ENCODE measurements at regions not wholly inside any gene's neighbourhood (a gene's known extent, or its start where the extent isn't known, plus 50 kb on each side); places are given as distances from the start of the nearest gene placed in this dataset.

DNA sequence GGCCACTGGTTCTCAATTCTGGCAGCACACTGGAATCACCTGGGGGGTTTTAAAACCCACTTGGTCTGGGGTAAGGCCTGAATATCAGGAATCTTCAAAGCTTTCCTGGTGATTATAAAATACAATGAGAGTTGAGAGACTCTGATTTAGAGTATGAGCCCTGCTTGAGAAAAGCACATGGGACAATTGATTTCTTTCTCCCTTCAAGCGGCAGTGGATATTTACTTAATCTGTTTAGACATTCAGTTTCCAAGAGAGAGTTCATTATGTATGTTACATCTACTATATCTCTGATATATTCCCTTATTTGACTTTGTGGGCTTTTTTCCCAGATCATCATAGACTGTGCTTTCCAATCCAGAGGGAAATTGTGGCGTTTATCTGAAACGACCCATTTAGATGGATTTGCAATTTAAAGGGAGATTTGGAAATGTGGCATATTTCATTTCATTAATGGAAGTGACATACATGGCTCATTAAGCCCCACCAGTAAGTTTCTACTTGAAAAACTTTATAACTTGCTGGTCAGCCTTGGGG lies 171.2 kb upstream of the PFN2 start:
- no peak overlapping the region for H3K4me3 ChIP-seq (ENCODE audit: low read length)
- no peak for TF ChIP-seq CTCF (conservative IDR thresholded peaks at IDR 0.05; ENCODE audit: low read length)
- no peak for DNase-seq (ENCODE audit: low read depth)

- H3K4me3 ChIP-seq (ENCODE audit: low read length): no peak overlapping the region
- no peak for DNase-seq (ENCODE audit: low read depth)
- TF ChIP-seq CTCF (conservative IDR thresholded peaks at IDR 0.05; ENCODE audit: low read length): no peak
Measured at GRCh38 chr3:150140614-150141321, 170.1 kb upstream of the PFN2 start.

DNA sequence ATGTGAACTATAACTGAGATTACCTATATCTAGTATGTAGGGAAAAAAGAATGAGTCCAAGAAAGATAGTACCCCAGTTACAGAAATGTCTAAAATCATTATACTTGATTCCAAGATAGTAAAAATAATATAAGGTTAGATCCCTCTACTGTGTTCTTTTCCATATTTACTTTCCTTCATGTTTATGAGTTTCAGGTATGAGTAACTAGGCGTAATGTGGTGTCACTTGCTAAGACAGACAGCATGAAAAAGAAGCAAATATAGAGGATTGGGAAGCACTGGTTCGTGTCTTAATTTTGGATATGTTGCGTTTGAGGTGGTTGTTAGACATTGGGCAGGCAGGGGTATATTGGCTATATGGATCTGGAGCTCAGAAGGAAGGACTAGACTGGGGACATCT lies 168.1 kb upstream of the PFN2 start:
- no peak overlapping the region for H3K4me3 ChIP-seq (ENCODE audit: low read length)
- no peak for TF ChIP-seq CTCF (conservative IDR thresholded peaks at IDR 0.05; ENCODE audit: low read length)

DNA sequence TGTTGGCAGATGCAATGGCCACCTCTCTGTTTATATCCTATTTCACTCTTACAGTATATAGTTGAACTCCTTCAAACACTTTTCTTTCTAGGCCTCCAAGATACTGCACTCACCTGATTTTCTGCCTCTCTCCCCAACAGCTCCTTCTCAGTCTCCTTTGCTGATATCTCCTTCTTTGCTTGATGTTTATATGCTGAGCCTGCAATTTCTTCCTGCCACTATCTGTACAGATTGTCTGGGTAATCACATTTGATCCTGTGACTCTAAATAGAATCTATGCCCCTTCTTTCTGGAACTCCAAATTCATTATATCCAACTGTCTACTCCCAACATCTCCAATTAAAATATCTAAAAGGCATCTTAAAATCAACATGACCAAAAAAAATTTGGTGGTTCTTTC lies 165.5 kb upstream of the PFN2 start:
- no peak for DNase-seq (ENCODE audit: low read depth)
- H3K4me3 ChIP-seq (ENCODE audit: low read length): no peak overlapping the region
- no peak for TF ChIP-seq CTCF (conservative IDR thresholded peaks at IDR 0.05; ENCODE audit: low read length)

More for the DNA sequence above, 168.1 kb upstream of the PFN2 start:
- no peak for DNase-seq (ENCODE audit: low read depth)

GRCh38 chr3:150135287-150135721 lies 164.6 kb upstream of the PFN2 start:
- no peak overlapping the region for H3K4me3 ChIP-seq (ENCODE audit: low read length)
- DNase-seq (ENCODE audit: low read depth): peak; percentile 88
- no peak for TF ChIP-seq CTCF (conservative IDR thresholded peaks at IDR 0.05; ENCODE audit: low read length)

DNA sequence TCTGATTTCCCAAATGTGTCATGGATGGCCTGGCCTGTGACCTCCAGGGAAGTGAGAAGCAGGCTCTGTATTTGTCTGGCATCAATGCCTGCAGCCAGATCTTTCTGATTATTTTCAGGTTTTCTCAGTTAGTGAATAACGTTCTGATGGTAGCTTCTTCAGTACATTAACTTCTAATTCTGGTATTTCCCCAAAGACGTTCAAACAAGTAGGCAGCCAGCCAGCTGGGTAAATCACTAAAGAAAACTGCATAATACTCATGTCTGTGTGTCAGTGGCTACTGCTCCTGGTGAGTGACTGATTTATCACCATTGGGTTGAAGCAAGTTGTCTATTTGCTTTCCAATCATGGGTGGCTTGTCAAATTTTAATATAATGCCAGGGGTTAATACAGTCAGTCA lies 162.6 kb upstream of the PFN2 start:
- TF ChIP-seq CTCF (conservative IDR thresholded peaks at IDR 0.05; ENCODE audit: low read length): no peak
- H3K4me3 ChIP-seq (ENCODE audit: low read length): no peak overlapping the region
- peak; percentile 58 for DNase-seq (ENCODE audit: low read depth)

GRCh38 chr3:150132101-150132749 lies 161.5 kb upstream of the PFN2 start:
- DNase-seq (ENCODE audit: low read depth): no peak
- no peak overlapping the region for H3K4me3 ChIP-seq (ENCODE audit: low read length)
- TF ChIP-seq CTCF (conservative IDR thresholded peaks at IDR 0.05; ENCODE audit: low read length): no peak

Data from AG10803 (cell line).